Nephron progenitor cell (in vitro differentiated cells): ENCODE measurements at regions not wholly inside any gene's neighbourhood (a gene's known extent, or its start where the extent isn't known, plus 50 kb on each side); places are given as distances from the start of the nearest gene placed in this dataset.

ENCODE experiments used
- DNase-seq: peaks from one replicate; pipeline ENCODE4 v3.0.0; 2021
- H3K27ac Mint-ChIP-seq: 2 replicates; pipeline ENCODE4 v1.8.0; 2021; ENCODE audit warnings: mild to moderate bottlenecking, moderate library complexity, mixed read lengths
- H3K27me3 Mint-ChIP-seq: 2 replicates; pipeline ENCODE4 v1.8.0; 2021; ENCODE audit warnings: mild to moderate bottlenecking, low read depth, mixed read lengths; ENCODE audit not compliant: poor library complexity
- H3K36me3 Mint-ChIP-seq: 2 replicates; pipeline ENCODE4 v1.8.0; 2021; ENCODE audit warnings: low read depth, mixed read lengths
- H3K4me1 Mint-ChIP-seq: 2 replicates; pipeline ENCODE4 v1.8.0; 2021; ENCODE audit warnings: mixed read lengths
- H3K4me3 Mint-ChIP-seq: 2 replicates; pipeline ENCODE4 v1.8.0; 2021; ENCODE audit warnings: mild to moderate bottlenecking, moderate library complexity, mixed read lengths
- H3K9me3 Mint-ChIP-seq: 2 replicates; pipeline ENCODE4 v1.8.0; 2021; ENCODE audit warnings: mild to moderate bottlenecking, moderate library complexity, mixed read lengths
- TF ChIP-seq, protein P1 (sequence below): fragments of 200-600 bp; sonication (generic); IDR thresholded peaks from 2 replicates; pipeline ENCODE4 v1.5.0; 2021; ENCODE audit warnings: antibody characterized with exemption

- H3K4me3 Mint-ChIP-seq = no peak overlapping the region
- H3K4me1 Mint-ChIP-seq = peaks cover 6% of the 10 kb centered on the region
- H3K27me3 Mint-ChIP-seq = peaks cover 6% of the 10 kb centered on the region
- H3K9me3 Mint-ChIP-seq = peaks cover 66% of the 10 kb centered on the region
- TF ChIP-seq, protein P1, sequence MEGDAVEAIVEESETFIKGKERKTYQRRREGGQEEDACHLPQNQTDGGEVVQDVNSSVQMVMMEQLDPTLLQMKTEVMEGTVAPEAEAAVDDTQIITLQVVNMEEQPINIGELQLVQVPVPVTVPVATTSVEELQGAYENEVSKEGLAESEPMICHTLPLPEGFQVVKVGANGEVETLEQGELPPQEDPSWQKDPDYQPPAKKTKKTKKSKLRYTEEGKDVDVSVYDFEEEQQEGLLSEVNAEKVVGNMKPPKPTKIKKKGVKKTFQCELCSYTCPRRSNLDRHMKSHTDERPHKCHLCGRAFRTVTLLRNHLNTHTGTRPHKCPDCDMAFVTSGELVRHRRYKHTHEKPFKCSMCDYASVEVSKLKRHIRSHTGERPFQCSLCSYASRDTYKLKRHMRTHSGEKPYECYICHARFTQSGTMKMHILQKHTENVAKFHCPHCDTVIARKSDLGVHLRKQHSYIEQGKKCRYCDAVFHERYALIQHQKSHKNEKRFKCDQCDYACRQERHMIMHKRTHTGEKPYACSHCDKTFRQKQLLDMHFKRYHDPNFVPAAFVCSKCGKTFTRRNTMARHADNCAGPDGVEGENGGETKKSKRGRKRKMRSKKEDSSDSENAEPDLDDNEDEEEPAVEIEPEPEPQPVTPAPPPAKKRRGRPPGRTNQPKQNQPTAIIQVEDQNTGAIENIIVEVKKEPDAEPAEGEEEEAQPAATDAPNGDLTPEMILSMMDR = no peak
- H3K36me3 Mint-ChIP-seq = peaks cover 25% of the 10 kb centered on the region
- no peak for DNase-seq
- no peak overlapping the region for H3K27ac Mint-ChIP-seq
Observed at GRCh38 chr21:38880577-38880966, 74.8 kb downstream of the ETS2 start.

- peaks cover 25% of the 10 kb centered on the region for H3K36me3 Mint-ChIP-seq
Observed at GRCh38 chr21:38879912-38880576, 74.3 kb downstream of the ETS2 start.

GRCh38 chr21:38878379-38879179 is 72.8 kb downstream of the ETS2 start:
- peaks cover 10% of the 10 kb centered on the region for H3K27me3 Mint-ChIP-seq
- H3K27ac Mint-ChIP-seq = no peak overlapping the region
- no peak for DNase-seq
- H3K9me3 Mint-ChIP-seq = peaks cover 50% of the 10 kb centered on the region
- H3K4me1 Mint-ChIP-seq = peaks cover 9% of the 10 kb centered on the region
- no peak overlapping the region for H3K4me3 Mint-ChIP-seq
- peaks cover 15% of the 10 kb centered on the region for H3K36me3 Mint-ChIP-seq
- TF ChIP-seq, protein P1 = no peak

More at GRCh38 chr21:38879912-38880576, 74.3 kb downstream of the ETS2 start:
- peaks cover 7% of the 10 kb centered on the region for H3K27me3 Mint-ChIP-seq
- H3K4me3 Mint-ChIP-seq = no peak overlapping the region
- peaks cover 9% of the 10 kb centered on the region for H3K4me1 Mint-ChIP-seq
- peaks cover 61% of the 10 kb centered on the region for H3K9me3 Mint-ChIP-seq
- no peak overlapping the region for H3K27ac Mint-ChIP-seq
- TF ChIP-seq, protein P1 = no peak
- no peak for DNase-seq

DNA sequence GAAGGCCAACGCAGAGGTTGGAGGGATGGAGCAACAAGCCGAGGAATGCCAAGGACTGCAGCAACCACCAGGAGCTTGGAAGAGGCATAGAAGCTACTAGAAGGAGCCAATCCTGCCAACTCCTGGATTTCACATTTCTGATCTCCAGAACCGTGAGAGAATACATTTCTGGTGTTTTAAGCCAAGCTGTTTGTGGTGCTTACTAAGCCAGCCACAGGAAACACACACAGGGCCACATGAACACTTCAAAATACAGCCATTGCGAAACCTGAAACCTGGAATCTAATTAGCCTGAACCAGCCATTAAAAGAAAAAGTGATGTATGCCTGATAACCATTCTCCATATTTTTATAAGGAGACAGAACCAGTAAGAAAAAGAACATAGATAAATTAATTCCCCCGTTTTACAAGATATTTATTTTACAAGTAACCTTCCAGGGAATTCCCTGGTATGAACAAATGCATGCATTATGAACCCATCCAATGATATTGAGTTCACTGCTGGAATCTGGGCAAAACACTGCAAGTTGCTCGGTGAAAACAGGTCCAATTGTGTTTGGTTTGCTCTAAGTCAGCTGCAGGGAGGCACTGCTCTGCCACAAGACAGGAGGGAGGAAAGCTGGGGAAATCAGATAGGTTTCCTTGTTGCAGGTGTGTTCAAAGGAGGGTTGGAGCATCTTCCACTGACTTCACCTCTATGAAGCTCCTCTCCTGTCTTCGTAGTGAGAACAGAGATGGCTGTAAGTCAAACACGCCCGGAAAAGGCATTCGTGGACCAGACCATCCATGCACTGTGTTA is 70.2 kb downstream of the ETS2 start:
- Mint-ChIP-seq H3K27me3 (peaks cover 10% of the 10 kb centered on the region), H3K4me1 (peaks cover 9% of the 10 kb centered on the region), H3K36me3 (peaks cover 2% of the 10 kb centered on the region), H3K9me3 (peaks cover 34% of the 10 kb centered on the region), H3K4me3 (no peak overlapping the region), H3K27ac (no peak overlapping the region)
- DNase-seq = no peak
- TF ChIP-seq, protein P1 = no peak
